ENCODE measurements at regions not wholly inside any gene's neighbourhood (a gene's known extent, or its start where the extent isn't known, plus 50 kb on each side); places are given as distances from the start of the nearest gene placed in this dataset.

GRCh38 chr1:229080361-229080760 lies 190.6 kb upstream of the RAB4A start:
- DNase-seq (ENCODE audit: low read depth in 1 of 2, low spot score in 1 of 2): no peak

GRCh38 chr1:229085291-229085690 lies 185.6 kb upstream of the RAB4A start:
- no peak for DNase-seq (ENCODE audit: low read depth in 1 of 2, low spot score in 1 of 2)

DNA sequence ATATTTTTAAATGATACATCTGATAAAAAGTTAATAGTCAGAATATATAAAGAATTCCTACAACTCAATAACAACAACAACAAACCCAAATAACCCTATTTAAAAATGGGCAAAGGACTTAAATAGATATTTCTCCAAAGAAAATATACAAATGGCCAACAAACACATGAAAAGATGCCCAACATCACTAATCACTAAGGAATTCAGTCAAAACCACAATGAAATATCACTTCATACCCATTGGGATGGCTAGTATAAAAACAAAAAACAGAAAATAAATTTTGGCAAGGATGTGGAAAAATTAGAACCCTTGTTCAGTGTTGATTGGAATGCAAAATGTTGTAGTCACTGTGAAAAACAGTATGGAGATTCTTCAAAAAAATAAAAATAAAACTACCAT lies 184.8 kb upstream of the RAB4A start:
- no peak for DNase-seq (ENCODE audit: low read depth in 1 of 2, low spot score in 1 of 2)

DNA sequence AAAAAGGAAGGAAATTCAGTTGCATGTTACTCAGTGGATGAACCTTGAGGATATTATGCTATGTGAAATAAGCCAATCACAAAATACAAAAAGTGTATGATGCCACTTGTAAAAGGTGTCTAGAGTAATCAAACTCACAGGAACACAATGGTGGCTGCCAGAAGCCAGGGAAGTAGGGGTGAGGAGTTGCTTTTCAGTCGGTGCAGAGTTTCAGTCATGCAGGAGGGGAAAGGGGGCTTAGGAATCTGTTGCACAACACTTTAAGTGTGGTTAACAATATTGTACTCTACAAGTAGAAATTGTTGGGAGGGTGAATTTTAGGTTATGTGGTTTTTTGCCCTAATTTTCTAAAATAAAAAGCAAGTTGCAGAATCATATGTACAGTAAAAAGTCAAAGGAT lies 184.2 kb upstream of the RAB4A start:
- no peak for DNase-seq (ENCODE audit: low read depth in 1 of 2, low spot score in 1 of 2)

GRCh38 chr1:229087339-229087738 lies 183.6 kb upstream of the RAB4A start:
- DNase-seq (ENCODE audit: low read depth in 1 of 2, low spot score in 1 of 2): no peak

DNA sequence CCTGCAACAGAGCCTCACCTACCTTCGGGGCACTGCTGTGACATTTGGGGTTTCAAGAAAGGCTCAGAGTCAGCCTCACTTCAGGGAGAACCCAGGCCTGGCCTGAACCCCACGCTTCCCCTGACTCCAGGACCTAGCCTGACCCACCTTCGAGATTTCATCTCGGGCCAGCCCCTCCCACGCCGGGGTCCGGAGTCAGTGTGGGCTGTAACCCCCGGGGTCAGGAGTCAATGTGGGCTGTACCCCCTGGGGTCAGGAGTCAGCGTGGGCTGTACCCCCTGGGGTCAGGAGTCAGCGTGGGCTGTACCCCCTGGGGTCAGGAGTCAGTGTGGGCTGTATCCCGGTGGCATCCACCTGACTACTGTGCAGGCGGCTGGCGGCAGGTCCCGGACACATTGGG lies 183.0 kb upstream of the RAB4A start:
- DNase-seq (ENCODE audit: low read depth in 1 of 2, low spot score in 1 of 2): no peak

GRCh38 chr1:229088711-229089110 lies 182.2 kb upstream of the RAB4A start:
- DNase-seq (ENCODE audit: low read depth in 1 of 2, low spot score in 1 of 2): no peak

DNA sequence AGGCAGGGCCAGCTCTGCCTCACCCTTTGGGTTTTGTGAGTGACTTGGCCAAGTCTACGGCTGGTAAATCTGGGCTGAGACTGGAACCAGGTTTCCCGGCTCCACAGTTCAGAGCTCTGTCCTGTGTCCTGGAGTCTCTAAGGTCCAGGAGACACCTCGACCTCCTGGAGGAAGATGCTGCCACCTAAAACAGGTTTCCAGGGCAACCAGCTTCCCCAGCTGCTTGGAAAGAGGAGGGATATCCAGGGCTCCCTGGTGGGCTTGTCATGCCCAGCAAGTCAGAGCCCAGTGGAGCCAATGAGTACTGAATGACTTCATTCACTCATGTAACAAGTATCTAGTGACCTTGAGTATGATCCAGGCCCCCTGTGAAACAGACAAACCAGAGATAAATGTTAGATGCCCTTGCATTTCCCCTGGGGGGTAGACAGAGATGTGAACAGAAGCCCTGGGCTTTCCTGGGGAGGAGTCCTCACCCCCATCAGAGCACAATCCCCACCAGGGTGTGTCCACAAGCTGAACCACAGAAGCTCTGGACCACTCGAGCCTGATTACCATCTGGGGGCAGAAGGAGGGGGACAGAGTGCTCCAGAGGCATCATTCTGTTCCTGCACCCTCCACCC lies 181.2 kb upstream of the RAB4A start:
- no peak for DNase-seq (ENCODE audit: low read depth in 1 of 2, low spot score in 1 of 2)

DNA sequence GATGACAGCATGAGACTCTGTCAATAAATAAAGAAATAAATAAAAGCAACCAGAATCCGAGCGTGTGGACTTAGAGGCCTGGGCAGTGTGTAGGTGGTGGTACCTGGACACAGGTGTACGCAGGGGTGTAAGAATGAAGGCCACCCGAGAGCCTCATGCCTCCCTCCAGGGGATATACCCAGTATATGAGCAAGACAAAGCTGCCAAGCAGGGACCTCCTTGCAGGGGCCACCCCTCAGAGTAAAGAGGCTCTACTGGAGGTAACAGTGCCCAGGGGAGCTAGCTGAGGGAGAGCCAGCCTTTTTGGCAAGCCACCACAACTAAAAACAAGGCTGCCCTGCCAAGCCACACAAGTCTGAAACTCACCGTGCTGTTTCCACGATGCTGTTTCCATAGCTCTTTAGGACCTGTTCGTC lies 179.2 kb upstream of the RAB4A start:
- no peak for DNase-seq (ENCODE audit: low read depth in 1 of 2, low spot score in 1 of 2)

DNA sequence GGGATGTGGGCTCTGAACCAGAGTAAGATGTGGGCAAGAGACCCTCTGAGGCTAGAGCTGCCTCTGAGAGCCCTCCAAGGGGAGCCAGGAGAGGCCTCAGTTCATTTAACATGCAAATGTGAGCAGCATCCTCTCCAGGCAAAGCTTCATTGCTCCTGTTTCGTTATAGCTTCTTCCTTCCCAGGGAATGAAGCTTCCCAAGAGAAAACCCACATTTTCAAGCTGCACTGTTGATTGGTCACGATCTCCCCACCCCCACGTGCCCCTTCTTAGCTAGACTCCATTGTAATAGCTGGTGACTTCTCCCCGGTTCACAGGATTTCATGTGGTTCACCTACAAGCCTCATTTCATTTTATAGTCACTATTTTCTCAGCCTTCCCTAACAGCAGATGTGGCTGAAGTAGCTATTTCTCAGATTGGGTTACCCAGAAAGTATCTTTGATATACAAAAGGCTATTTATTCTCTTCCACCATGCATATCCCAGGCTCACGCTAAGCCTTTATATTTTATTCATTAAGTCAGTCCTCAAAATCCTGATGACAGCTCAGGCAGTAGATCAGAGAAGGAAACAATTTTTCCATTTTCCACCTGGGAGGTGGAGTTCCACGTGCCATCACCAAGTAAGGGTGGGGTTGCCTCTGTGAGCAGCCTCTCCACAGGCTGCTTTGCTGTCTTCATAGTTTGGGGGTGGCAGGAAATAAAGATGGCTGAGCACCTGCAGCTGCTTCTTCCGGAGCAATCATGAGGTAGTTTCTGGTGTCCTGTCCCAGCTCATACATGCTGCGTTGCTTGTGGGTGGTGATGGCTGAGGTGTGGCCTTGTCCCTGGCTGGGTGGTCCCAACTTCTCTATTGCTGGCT lies 178.3 kb upstream of the RAB4A start:
- no peak for DNase-seq (ENCODE audit: low read depth in 1 of 2, low spot score in 1 of 2)

- DNase-seq (ENCODE audit: low read depth in 1 of 2, low spot score in 1 of 2): no peak
Measured at GRCh38 chr1:229093238-229093540, 177.7 kb upstream of the RAB4A start.

GRCh38 chr1:229093609-229094336 lies 177.1 kb upstream of the RAB4A start:
- no peak for DNase-seq (ENCODE audit: low read depth in 1 of 2, low spot score in 1 of 2)

DNA sequence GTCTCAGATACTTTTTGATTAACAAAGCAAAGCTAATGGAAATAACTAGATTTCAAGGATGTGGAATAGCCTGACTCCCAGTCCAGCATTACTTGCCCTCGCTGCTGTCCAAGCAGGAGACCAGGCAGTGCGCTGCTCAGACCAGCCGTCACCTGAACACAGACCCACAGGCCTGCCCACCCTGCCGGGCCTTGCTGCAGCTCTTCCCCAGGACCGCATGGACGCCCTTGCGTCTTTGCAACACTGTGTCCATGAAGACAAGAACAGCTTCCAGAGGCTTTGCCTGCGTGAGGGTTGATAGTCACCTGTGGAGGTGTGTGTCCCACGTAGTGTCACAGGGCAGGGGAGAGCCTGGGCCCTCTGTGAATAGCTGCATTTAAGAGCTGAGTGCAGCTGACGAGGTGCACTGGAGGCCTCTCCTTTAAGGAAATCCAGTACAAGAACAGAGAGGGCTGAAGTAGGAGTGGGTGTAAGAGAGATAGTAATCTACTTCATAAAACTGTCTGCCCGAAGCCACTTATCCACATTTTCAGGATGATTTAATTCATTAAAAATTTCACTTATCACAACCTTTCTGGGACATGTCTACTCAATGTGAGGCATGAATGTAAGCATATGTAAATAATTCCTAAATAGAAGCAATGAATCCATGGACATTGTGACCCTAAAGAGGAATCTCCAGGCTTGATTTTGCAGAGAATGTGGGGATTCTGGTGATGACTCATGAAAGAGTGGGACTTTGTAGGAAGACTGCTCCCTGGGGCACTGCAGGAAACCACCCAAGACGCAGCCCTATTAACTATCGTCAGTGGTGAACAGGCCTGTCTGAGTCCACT lies 176.2 kb upstream of the RAB4A start:
- no peak for DNase-seq (ENCODE audit: low read depth in 1 of 2, low spot score in 1 of 2)

GRCh38 chr1:229095325-229095724 lies 175.6 kb upstream of the RAB4A start:
- DNase-seq (ENCODE audit: low read depth in 1 of 2, low spot score in 1 of 2): no peak

DNA sequence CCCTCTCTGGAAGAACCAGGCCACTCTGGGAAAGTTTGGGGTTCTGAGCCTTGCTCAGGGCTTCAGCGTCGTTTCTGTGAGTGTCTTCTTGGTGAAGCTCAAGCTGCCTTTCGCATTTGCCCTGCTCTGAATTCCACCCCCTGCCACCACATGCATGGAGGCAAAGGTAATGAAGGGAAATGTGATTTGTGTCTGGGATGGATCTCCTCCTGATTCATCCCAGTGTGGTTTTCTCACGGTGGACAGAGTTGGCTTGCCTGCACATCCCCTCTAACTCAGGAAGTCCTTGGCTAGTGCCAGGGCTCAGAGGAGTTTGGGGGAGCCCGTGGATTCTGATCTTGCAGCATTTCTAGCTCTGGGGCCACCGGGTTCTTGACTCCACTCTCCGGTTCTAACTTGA lies 173.6 kb upstream of the RAB4A start:
- no peak for DNase-seq (ENCODE audit: low read depth in 1 of 2, low spot score in 1 of 2)

GRCh38 chr1:229098361-229098760 lies 172.6 kb upstream of the RAB4A start:
- no peak for DNase-seq (ENCODE audit: low read depth in 1 of 2, low spot score in 1 of 2)

GRCh38 chr1:229098903-229099578 lies 171.9 kb upstream of the RAB4A start:
- DNase-seq (ENCODE audit: low read depth in 1 of 2, low spot score in 1 of 2): no peak

DNA sequence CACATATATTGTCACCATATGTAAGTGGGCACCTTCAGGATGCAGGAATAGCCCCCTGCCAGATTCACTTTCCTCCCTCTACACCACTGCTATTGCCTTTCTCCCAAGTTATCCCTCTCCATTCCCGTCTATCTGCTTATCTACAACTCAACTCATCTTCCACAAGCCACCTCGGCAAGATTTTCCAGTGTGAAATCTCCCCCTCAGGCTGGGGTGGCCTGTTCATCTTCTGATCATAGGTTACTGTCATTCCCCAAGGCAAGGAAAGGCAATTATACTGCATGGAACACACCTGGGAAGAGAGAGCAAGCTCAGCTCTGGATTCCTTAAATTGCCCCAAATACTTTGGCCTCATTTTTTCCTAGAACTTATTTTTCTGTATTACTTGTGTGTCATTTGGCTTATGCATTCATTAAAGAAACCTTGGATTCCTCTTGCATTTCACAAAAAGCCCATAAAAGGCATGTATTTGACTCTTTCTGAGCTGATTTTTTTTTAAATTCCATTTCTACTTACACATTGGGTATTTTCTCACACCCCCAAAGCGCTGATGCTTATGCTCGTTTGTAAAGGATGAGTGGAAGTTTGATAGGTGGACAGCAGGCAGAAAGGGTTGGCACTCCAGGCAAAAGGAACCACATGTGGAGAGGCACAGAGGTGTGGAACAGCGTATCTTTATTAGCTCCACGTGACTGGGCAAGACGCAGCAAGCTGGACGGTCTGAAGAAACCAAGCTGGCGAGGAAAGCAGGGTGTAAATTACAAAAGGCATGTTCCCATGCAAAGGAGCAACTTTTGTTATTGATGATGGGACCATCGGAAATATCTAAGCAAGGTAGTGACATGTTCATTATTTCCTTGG lies 169.7 kb upstream of the RAB4A start:
- no peak for DNase-seq (ENCODE audit: low read depth in 1 of 2, low spot score in 1 of 2)

DNA sequence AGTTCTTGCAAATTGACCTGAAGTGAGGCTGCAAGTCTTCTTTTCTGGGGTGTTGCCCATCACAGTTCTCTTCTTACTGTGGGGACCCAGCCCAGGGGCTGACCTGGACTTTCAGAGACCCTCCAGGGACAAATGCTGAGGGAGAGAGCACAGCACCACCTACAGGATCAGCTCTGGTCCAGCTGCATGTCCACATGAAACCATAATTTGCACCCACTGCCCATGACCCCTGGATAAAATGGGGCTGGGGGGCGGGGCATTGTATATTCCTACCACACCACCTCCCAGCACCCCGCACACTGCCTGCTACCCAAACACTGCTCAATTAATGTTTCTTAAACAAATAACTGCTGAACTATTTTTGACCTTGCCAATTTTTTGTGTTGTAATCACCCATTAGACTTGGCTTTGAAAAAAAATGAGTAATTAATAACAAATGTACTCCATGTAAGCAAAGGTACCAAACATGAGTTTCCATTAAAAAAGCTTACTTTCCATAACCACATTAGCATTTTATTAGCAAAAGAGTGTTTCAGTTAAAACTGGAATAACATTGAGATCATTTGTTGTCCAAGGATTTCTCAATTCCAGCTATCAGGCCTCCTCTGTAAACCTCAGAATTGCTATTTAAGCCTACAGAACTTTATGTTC lies 168.0 kb upstream of the RAB4A start:
- DNase-seq (ENCODE audit: low read depth in 1 of 2, low spot score in 1 of 2): no peak
